Renal cortex interstitium (tissue), 11 donors: ENCODE measurements at regions not wholly inside any gene's neighbourhood (a gene's known extent, or its start where the extent isn't known, plus 50 kb on each side); places are given as distances from the start of the nearest gene placed in this dataset.

Experiments used
- DNase-seq, 11 donors: peaks; one replicate each; pipeline ENCODE4 v3.0.0-alpha.2; 2013; ENCODE audit warnings: low read depth in 9 of 11, low spot score in 4 of 11; ENCODE audit errors: extremely low read depth in 1 of 11

GRCh38 chr15:38196076-38196475 is 56.6 kb upstream of the SPRED1 start:
- no peak for DNase-seq

- DNase-seq = no peak
Observed at GRCh38 chr15:38197553-38197952, 55.1 kb upstream of the SPRED1 start.

- DNase-seq = peak in 1 of 11 donors; percentile 48
Observed at GRCh38 chr15:38201714-38202113, 50.9 kb upstream of the SPRED1 start.

- DNase-seq = no peak
Observed at GRCh38 chr15:38202361-38202760, 50.3 kb upstream of the SPRED1 start.
